ENCODE measurements at regions not wholly inside any gene's neighbourhood (a gene's known extent, or its start where the extent isn't known, plus 50 kb on each side); places are given as distances from the start of the nearest gene placed in this dataset.

GRCh38 chr2:35891936-35892335 lies 463.6 kb upstream of the CRIM1 start:
- DNase-seq, result no peak
- H3K9ac ChIP-seq (ENCODE audit: low read length), result no peak overlapping the region
- CTCF ChIA-PET, result no interaction called here

GRCh38 chr2:35891528-35891927 lies 464.1 kb upstream of the CRIM1 start:
- Histone ChIP-seq H2AFZ (ENCODE audit: low read length) (no peak overlapping the region), H3K4me1 (ENCODE audit: insufficient read depth, low read length) (no peaks in the 10 kb centered on the region), H3K9me3 (ENCODE audit: low read length) (no peaks in the 10 kb centered on the region), H3K9ac (ENCODE audit: low read length) (no peak overlapping the region), H3F3A (ENCODE audit: low read length, unreplicated experiment) (no peaks in the 10 kb centered on the region), H4K20me1 (ENCODE audit: low read length) (no peaks in the 10 kb centered on the region), H3K27me3 (ENCODE audit: low read length) (no peaks in the 10 kb centered on the region), H3K27ac (ENCODE audit: low read length) (no peak overlapping the region), H3K4me2 (ENCODE audit: low read length) (no peak overlapping the region), H3K9me2 (replicated peaks; ENCODE audit: low read length) (no peaks in the 10 kb centered on the region), H3K79me2 (ENCODE audit: low read length) (no peaks in the 10 kb centered on the region), H3K4me3 (ENCODE audit: low read length) (no peak overlapping the region), H3K36me3 (ENCODE audit: low read depth, low read length) (no peaks in the 10 kb centered on the region)
- TF ChIP-seq CTCF (conservative IDR thresholded peaks at IDR 0.05; ENCODE audit: low read depth, low read length) (no peak), EZH2phosphoT487 (IDR thresholded peaks at IDR 0.05; ENCODE audit: borderline replicate concordance, low read length) (no peak), EZH2 (IDR thresholded peaks at IDR 0.05; ENCODE audit: low read length, unreplicated experiment) (no peak)
- intact Hi-C loops (cut with micrococcal nuclease), result no loop called here
- no TSS peak for BruUV-seq (replicated peaks)
- ChIA-PET POLR2A (ENCODE audit: unreplicated experiment) (no interaction called here), CTCF (no interaction called here)
- ATAC-seq (no peak), DNase-seq (no peak)

More at GRCh38 chr2:35891936-35892335, 463.6 kb upstream of the CRIM1 start:
- no peaks in the 10 kb centered on the region for H3K4me1 ChIP-seq (ENCODE audit: insufficient read depth, low read length)
- TF ChIP-seq EZH2phosphoT487 (IDR thresholded peaks at IDR 0.05; ENCODE audit: borderline replicate concordance, low read length) (no peak), EZH2 (IDR thresholded peaks at IDR 0.05; ENCODE audit: low read length, unreplicated experiment) (no peak), CTCF (conservative IDR thresholded peaks at IDR 0.05; ENCODE audit: low read depth, low read length) (no peak)
- H3K27ac ChIP-seq (ENCODE audit: low read length), result no peak overlapping the region
- no peaks in the 10 kb centered on the region for H3K9me2 ChIP-seq (replicated peaks; ENCODE audit: low read length)
- no peaks in the 10 kb centered on the region for H3K79me2 ChIP-seq (ENCODE audit: low read length)
- no peak overlapping the region for H3K4me3 ChIP-seq (ENCODE audit: low read length)
- no peak for ATAC-seq
- no TSS peak for BruUV-seq (replicated peaks)
- no peaks in the 10 kb centered on the region for H4K20me1 ChIP-seq (ENCODE audit: low read length)
- no peaks in the 10 kb centered on the region for H3F3A ChIP-seq (ENCODE audit: low read length, unreplicated experiment)
- POLR2A ChIA-PET (ENCODE audit: unreplicated experiment), result no interaction called here
- no peak overlapping the region for H2AFZ ChIP-seq (ENCODE audit: low read length)
- no peaks in the 10 kb centered on the region for H3K9me3 ChIP-seq (ENCODE audit: low read length)
- H3K36me3 ChIP-seq (ENCODE audit: low read depth, low read length), result no peaks in the 10 kb centered on the region
- no peak overlapping the region for H3K4me2 ChIP-seq (ENCODE audit: low read length)
- intact Hi-C loops (cut with micrococcal nuclease), result no loop called here
- H3K27me3 ChIP-seq (ENCODE audit: low read length), result no peaks in the 10 kb centered on the region

GRCh38 chr2:35887146-35887545 lies 468.4 kb upstream of the CRIM1 start:
- Histone ChIP-seq H3K27ac (ENCODE audit: low read length) (no peak overlapping the region), H3K9me3 (ENCODE audit: low read length) (no peaks in the 10 kb centered on the region), H4K20me1 (ENCODE audit: low read length) (no peaks in the 10 kb centered on the region), H3K9me2 (replicated peaks; ENCODE audit: low read length) (no peaks in the 10 kb centered on the region), H3K9ac (ENCODE audit: low read length) (no peak overlapping the region), H3K79me2 (ENCODE audit: low read length) (no peaks in the 10 kb centered on the region), H3F3A (ENCODE audit: low read length, unreplicated experiment) (no peaks in the 10 kb centered on the region), H3K36me3 (ENCODE audit: low read depth, low read length) (no peaks in the 10 kb centered on the region), H3K27me3 (ENCODE audit: low read length) (0 out of 2 replicates have a peak, but pooled peaks cover 10% of the 10 kb centered on the region), H3K4me2 (ENCODE audit: low read length) (no peak overlapping the region), H3K4me3 (ENCODE audit: low read length) (no peak overlapping the region), H2AFZ (ENCODE audit: low read length) (no peak overlapping the region), H3K4me1 (ENCODE audit: insufficient read depth, low read length) (no peaks in the 10 kb centered on the region)
- no peak for DNase-seq
- ChIA-PET POLR2A (ENCODE audit: unreplicated experiment) (no interaction called here), CTCF (no interaction called here)
- intact Hi-C loops (cut with micrococcal nuclease), result no loop called here
- TF ChIP-seq EZH2phosphoT487 (IDR thresholded peaks at IDR 0.05; ENCODE audit: borderline replicate concordance, low read length) (no peak), CTCF (conservative IDR thresholded peaks at IDR 0.05; ENCODE audit: low read depth, low read length) (no peak), EZH2 (IDR thresholded peaks at IDR 0.05; ENCODE audit: low read length, unreplicated experiment) (no peak)
- no TSS peak for BruUV-seq (replicated peaks)
- no peak for ATAC-seq
